HCT116 (cell line): ENCODE measurements at regions not wholly inside any gene's neighbourhood (a gene's known extent, or its start where the extent isn't known, plus 50 kb on each side); places are given as distances from the start of the nearest gene placed in this dataset.

Experiments used
- ATAC-seq: fragments of 200-7000 bp; cut with Tn5 transposase; 2 replicates; pipeline ENCODE4 v1.9.1; 2020; ENCODE audit warnings: mild to moderate bottlenecking, moderate library complexity
- BruUV-seq: library from RNA; stranded (reverse); fragments of 400-500 nt; replicated peaks from 2 replicates; lab custom pipeline; 2021; lab: Mats Ljungman, UMichigan
- CTCF ChIA-PET: fragments of 300-600 bp; sonication (Branson Sonifier 250); formaldehyde crosslinking; loops from one replicate; lab custom pipeline; 2021; ENCODE audit warnings: antibody characterized with exemption; lab: Charles Lee
- POLR2A ChIA-PET: fragments of 300-600, 350-600 bp; sonication (Branson Sonifier 250); formaldehyde crosslinking; loops from one replicate; lab custom pipeline; 2021; ENCODE audit warnings: antibody characterized with exemption; lab: Charles Lee
- RAD21 ChIA-PET, 2 experiments: fragments of 300-600 bp; sonication (Branson Sonifier 250); formaldehyde crosslinking; loops; one replicate each; lab custom pipeline; 2023; ENCODE audit warnings: low total read pairs in 2 of 2; ENCODE audit not compliant: uncharacterized antibody in 2 of 2, unreplicated experiment in 2 of 2, low non-redundant PET in 1 of 2; lab: Charles Lee
- DNase-seq: peaks from one replicate; pipeline ENCODE4 v3.0.0-alpha.2; 2010; ENCODE audit warnings: low read depth, low spot score
- H2AFZ ChIP-seq: fragments of 200-600 bp; shearing (Covaris generic), sonication (generic); 2 replicates; pipeline ENCODE4 v1.6.1; 2017; ENCODE audit warnings: low read depth, mixed run types, mixed read lengths, antibody characterized with exemption, low read length; ENCODE audit not compliant: poor library complexity, severe bottlenecking
- H3K27ac ChIP-seq: 2 replicates; pipeline ENCODE4 v1.5.1; 2012; ENCODE audit warnings: low read depth, low read length
- H3K27me3 ChIP-seq: fragments of 200-600 bp; sonication (generic); 2 replicates; pipeline ENCODE4 v1.6.1; 2016; ENCODE audit warnings: mixed run types, low read length, mixed read lengths; ENCODE audit not compliant: insufficient read depth
- H3K36me3 ChIP-seq, 2 experiments: fragments of 200-500 bp in 1 of 2; fragments of 200-600 bp in 1 of 2; sonication (Bioruptor generic) in 1 of 2; sonication (generic) in 1 of 2; 2 replicates each; pipeline versions ENCODE4 v1.5.1 to v1.6.1; 2014 to 2016; ENCODE audit warnings: low read length in 2 of 2, inconsistent platforms in 1 of 2, mixed read lengths in 1 of 2, mixed run types in 1 of 2; ENCODE audit not compliant: insufficient read depth in 2 of 2, control insufficient read depth in 1 of 2
- H3K4me1 ChIP-seq, 2 experiments: fragments of 200-600 bp in 1 of 2; sonication (generic) in 1 of 2; 2 replicates each; pipeline versions ENCODE4 v1.5.1 to v1.6.1; 2012 to 2017; ENCODE audit warnings: low read length in 2 of 2, inconsistent platforms in 1 of 2, mild to moderate bottlenecking in 1 of 2, mixed read lengths in 1 of 2, mixed run types in 1 of 2, moderate library complexity in 1 of 2; ENCODE audit not compliant: insufficient read depth in 2 of 2, control insufficient read depth in 1 of 2
- H3K4me2 ChIP-seq: fragments of 200-600 bp; sonication (generic); 2 replicates; pipeline ENCODE4 v1.6.1; 2017; ENCODE audit warnings: mixed run types, low read length, mixed read lengths
- H3K4me3 ChIP-seq, 2 experiments: fragments of 200-600 bp in 1 of 2; sonication (generic) in 1 of 2; replicated peaks in 1 of 2; 2 replicates each; pipeline ENCODE4 v1.5.1; 2011 to 2016; ENCODE audit warnings: low read length in 2 of 2, control low read depth in 1 of 2, low read depth in 1 of 2, mild to moderate bottlenecking in 1 of 2, mixed read lengths in 1 of 2, mixed run types in 1 of 2
- H3K79me2 ChIP-seq: fragments of 200-600 bp; sonication (generic); 2 replicates; pipeline ENCODE4 v1.6.1; 2017; ENCODE audit warnings: mild to moderate bottlenecking, mixed run types, low read length, moderate library complexity, mixed read lengths; ENCODE audit not compliant: insufficient read depth
- H3K9ac ChIP-seq: fragments of 200-600 bp; sonication (generic); 2 replicates; pipeline ENCODE4 v1.6.1; 2016; ENCODE audit warnings: low read length, mixed read lengths
- H3K9me2 ChIP-seq: fragments of 200-600 bp; sonication (generic), shearing (Covaris generic); 2 replicates; pipeline ENCODE4 v1.6.1; 2017; ENCODE audit warnings: mixed run types, mild to moderate bottlenecking, moderate library complexity; ENCODE audit not compliant: insufficient read depth
- H3K9me3 ChIP-seq, 2 experiments: fragments of 200-500 bp in 1 of 2; fragments of 200-600 bp in 1 of 2; sonication (Bioruptor generic) in 1 of 2; sonication (generic) in 1 of 2; 2 replicates each; pipeline ENCODE4 v1.6.1; 2014 to 2017; ENCODE audit warnings: low read length in 2 of 2, mixed read lengths in 2 of 2, inconsistent platforms in 1 of 2, low read depth in 1 of 2, mild to moderate bottlenecking in 1 of 2, mixed run types in 1 of 2, moderate library complexity in 1 of 2; ENCODE audit not compliant: control insufficient read depth in 1 of 2, insufficient read depth in 1 of 2
- H4K20me1 ChIP-seq: fragments of 200-600 bp; sonication (generic), shearing (Covaris generic); 2 replicates; pipeline ENCODE4 v1.6.1; 2017; ENCODE audit warnings: mixed run types, mild to moderate bottlenecking, moderate library complexity; ENCODE audit not compliant: insufficient read depth
- EZH2phosphoT487 ChIP-seq: fragments of 200-600 bp; IDR thresholded peaks from 2 replicates; pipeline ENCODE4 v1.6.1; 2018; ENCODE audit warnings: antibody characterized with exemption, borderline replicate concordance
- POLR2A ChIP-seq: IDR thresholded peaks from 2 replicates; pipeline ENCODE4 v1.7.0; 2011; ENCODE audit warnings: borderline replicate concordance; ENCODE audit not compliant: insufficient read depth, insufficient read length; ENCODE audit errors: extremely low read depth
- TCF7L2 ChIP-seq: IDR thresholded peaks from 2 replicates; pipeline ENCODE4 v1.7.0; 2011; ENCODE audit warnings: borderline replicate concordance, inconsistent platforms; ENCODE audit not compliant: insufficient read depth, insufficient read length; ENCODE audit errors: extremely low read depth
- ZFX ChIP-seq: fragments of 450-650 bp; IDR thresholded peaks from 2 replicates; pipeline ENCODE4 v1.6.1; 2017
- ZNF274 ChIP-seq: fragments of 200-500 bp; sonication (Bioruptor generic); IDR thresholded peaks from 2 replicates; pipeline ENCODE4 v1.6.1; 2014; ENCODE audit warnings: mild to moderate bottlenecking, low read depth, low read length, inconsistent platforms
- intact Hi-C: fragments of 100-400 bp; cut with micrococcal nuclease; formaldehyde crosslinking; loops from 2 replicates; pipeline ENCODE4 v1.10.0; 2022
- TF ChIP-seq, protein P1 (sequence below): IDR thresholded peaks from 2 replicates; pipeline ENCODE4 v1.6.1; 2011; ENCODE audit warnings: mild to moderate bottlenecking, low read length, moderate library complexity; ENCODE audit not compliant: insufficient replicate concordance; ENCODE audit errors: extremely low read depth

DNA sequence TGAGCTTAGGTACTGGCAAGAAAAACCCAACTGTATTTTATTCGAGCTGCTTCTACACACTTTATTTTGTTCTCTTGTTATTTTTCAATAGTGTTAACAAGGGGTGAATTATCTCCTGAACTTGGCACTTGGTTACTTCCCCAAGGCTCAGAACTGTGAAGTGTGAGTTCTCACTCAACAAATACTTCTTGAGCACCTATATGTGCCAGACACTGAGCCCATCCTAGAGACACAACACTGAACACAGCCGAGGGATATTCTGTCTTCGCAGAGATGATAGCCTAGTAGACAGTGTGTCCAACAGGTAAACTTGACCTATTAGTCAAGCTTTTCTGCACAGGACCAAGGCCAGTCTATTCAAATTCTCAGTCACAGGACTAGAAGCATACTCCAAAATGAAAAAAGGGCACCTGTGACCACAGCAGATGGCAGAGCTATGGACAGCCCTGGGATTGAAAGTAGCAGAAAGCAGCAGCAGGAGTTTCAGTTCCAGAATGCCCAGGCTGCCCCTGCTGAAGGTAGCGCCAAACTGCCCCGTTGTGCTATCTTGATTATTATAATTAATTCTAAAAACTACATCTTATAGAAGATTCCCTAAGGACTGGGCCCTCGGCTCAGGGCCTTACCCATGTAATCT lies 77.8 kb upstream of the TAB2 start:
- RAD21 ChIA-PET: no interaction called here
- DNase-seq: no peak
- POLR2A ChIA-PET: no interaction called here
- Histone ChIP-seq H2AFZ (no peak overlapping the region), H3K27me3 (no peaks in the 10 kb centered on the region), H3K9me2 (no peaks in the 10 kb centered on the region; the same call in 1 of the 2 replicates), H3K9ac (no peak overlapping the region), H3K79me2 (no peaks in the 10 kb centered on the region), H4K20me1 (no peaks in the 10 kb centered on the region), H3K4me2 (no peak overlapping the region), H3K27ac (no peak overlapping the region), H3K4me1 (peaks cover 33 to 35% of the 10 kb centered on the region in 2 experiments), H3K36me3 (no peaks in the 10 kb centered on the region), H3K4me3 (no peak overlapping the region), H3K9me3 (no peaks in the 10 kb centered on the region)
- BruUV-seq: no TSS peak
- ATAC-seq: no peak
- TF ChIP-seq, protein P1, sequence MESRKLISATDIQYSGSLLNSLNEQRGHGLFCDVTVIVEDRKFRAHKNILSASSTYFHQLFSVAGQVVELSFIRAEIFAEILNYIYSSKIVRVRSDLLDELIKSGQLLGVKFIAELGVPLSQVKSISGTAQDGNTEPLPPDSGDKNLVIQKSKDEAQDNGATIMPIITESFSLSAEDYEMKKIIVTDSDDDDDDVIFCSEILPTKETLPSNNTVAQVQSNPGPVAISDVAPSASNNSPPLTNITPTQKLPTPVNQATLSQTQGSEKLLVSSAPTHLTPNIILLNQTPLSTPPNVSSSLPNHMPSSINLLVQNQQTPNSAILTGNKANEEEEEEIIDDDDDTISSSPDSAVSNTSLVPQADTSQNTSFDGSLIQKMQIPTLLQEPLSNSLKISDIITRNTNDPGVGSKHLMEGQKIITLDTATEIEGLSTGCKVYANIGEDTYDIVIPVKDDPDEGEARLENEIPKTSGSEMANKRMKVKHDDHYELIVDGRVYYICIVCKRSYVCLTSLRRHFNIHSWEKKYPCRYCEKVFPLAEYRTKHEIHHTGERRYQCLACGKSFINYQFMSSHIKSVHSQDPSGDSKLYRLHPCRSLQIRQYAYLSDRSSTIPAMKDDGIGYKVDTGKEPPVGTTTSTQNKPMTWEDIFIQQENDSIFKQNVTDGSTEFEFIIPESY: no peak
- TF ChIP-seq ZNF274: 0 out of 2 replicates have a peak, but pooled peaks have one; percentile 24
- CTCF ChIA-PET: no interaction called here
- intact Hi-C loops: no loop called here

DNA sequence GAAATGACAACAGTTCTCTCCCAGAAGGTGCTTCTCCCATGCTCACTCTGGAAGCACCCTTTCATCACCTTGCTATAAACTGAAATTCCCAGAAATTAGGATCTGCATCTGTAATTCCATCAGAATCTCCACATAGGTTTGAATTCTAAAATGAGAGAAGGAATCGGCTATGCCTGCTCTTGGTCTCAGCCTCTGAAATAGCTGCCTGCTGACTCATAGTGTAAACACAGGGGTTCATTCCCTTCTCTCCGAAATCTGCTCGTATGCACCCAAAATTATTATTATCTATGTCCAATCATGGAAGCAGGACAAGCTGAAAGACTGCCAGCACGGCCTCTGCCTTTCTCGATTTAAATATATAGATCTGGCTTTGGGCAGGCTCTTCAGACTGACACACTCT lies 74.6 kb upstream of the TAB2 start:
- Histone ChIP-seq H2AFZ (no peak overlapping the region), H3K79me2 (no peaks in the 10 kb centered on the region), H3K36me3 (no peaks in the 10 kb centered on the region), H3K9me3 (no peaks in the 10 kb centered on the region), H3K4me3 (no peak overlapping the region), H3K9me2 (no peaks in the 10 kb centered on the region), H3K27me3 (no peaks in the 10 kb centered on the region), H3K4me2 (no peak overlapping the region; the same call in 1 of the 2 replicates), H3K9ac (no peak overlapping the region), H3K27ac (no peak overlapping the region), H3K4me1 (peaks cover 4 to 8% of the 10 kb centered on the region in 2 experiments; a peak in 3 of 4 replicates), H4K20me1 (no peaks in the 10 kb centered on the region)
- ChIA-PET POLR2A (no interaction called here), RAD21 (no interaction called here), CTCF (no interaction called here)
- intact Hi-C loops: no loop called here
- BruUV-seq: no TSS peak
- TF ChIP-seq POLR2A (no peak), TCF7L2 (no peak), ZFX (no peak), EZH2phosphoT487 (no peak)
- DNase-seq: no peak
- ATAC-seq: no peak
